ENCODE measurements at regions not wholly inside any gene's neighbourhood (a gene's known extent, or its start where the extent isn't known, plus 50 kb on each side); places are given as distances from the start of the nearest gene placed in this dataset.
"Not testable (repeated sequence)": the region's sequence is repeated elsewhere in the genome, so short reads cannot be mapped to it uniquely, and the experiment has no call there.

DNA sequence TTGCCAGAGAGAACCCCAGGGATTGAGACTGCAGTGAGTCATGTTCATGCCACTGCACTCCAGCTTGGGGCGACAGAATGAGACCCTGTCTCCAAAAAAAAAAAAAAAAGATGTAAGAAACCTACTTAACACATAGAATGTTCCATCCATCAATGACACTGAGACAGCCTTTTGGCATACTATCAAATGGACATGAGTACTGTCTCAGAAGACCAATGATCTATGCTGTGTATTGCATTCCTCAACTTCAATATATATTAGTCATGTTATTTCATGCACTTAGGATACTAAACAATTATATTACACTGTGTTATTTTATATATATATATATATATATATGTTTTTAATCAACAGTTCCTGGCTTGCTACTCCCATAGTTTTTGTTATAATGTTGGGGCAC is 57.1 kb upstream of the ANKH start:
- Histone ChIP-seq H3K4me1 (ENCODE audit: insufficient read depth, low read length, poor library complexity, severe bottlenecking) (no peaks in the 10 kb centered on the region), H3K4me3 (ENCODE audit: low read depth, low read length, poor library complexity, severe bottlenecking) (no peak overlapping the region), H3K9me3 (ENCODE audit: low read depth, low read length, poor library complexity, severe bottlenecking) (no peaks in the 10 kb centered on the region), H3K27ac (ENCODE audit: low read depth, low read length, poor library complexity, severe bottlenecking) (no peak overlapping the region), H3K27me3 (replicated peaks; ENCODE audit: insufficient read depth, low read depth, low read length, poor library complexity) (no peaks in the 10 kb centered on the region), H3K36me3 (ENCODE audit: insufficient read depth, low read length, poor library complexity, severe bottlenecking) (no peaks in the 10 kb centered on the region)
- POLR2A ChIA-PET (ENCODE audit: low non-redundant PET), result no interaction called here
- no TSS peak for BruUV-seq (replicated peaks)
- intact Hi-C loops (cut with micrococcal nuclease; ENCODE audit: unreplicated experiment), result no loop called here
- TF ChIP-seq CTCF (conservative IDR thresholded peaks at IDR 0.05; ENCODE audit: low read depth, low read length), result no peak
- TF ChIP-seq EZH2 (IDR thresholded peaks at IDR 0.05; ENCODE audit: borderline replicate concordance, low read depth, low read length, poor library complexity, severe bottlenecking), result no peak
- CTCF ChIA-PET, result no interaction called here
- DNase-seq (ENCODE audit: low spot score), result no peak

- no TSS peak for BruUV-seq (replicated peaks)
- H3K27ac ChIP-seq (ENCODE audit: low read depth, low read length, poor library complexity, severe bottlenecking), result no peak overlapping the region
- intact Hi-C loops (cut with micrococcal nuclease; ENCODE audit: unreplicated experiment), result no loop called here
- H3K9me3 ChIP-seq (ENCODE audit: low read depth, low read length, poor library complexity, severe bottlenecking), result no peaks in the 10 kb centered on the region
- no peak for DNase-seq (ENCODE audit: low spot score)
- ChIA-PET CTCF (no interaction called here), POLR2A (ENCODE audit: low non-redundant PET) (no interaction called here)
- TF ChIP-seq CTCF (conservative IDR thresholded peaks at IDR 0.05; ENCODE audit: low read depth, low read length) (no peak), EZH2 (IDR thresholded peaks at IDR 0.05; ENCODE audit: borderline replicate concordance, low read depth, low read length, poor library complexity, severe bottlenecking) (no peak)
- no peaks in the 10 kb centered on the region for H3K36me3 ChIP-seq (ENCODE audit: insufficient read depth, low read length, poor library complexity, severe bottlenecking)
- H3K4me3 ChIP-seq (ENCODE audit: low read depth, low read length, poor library complexity, severe bottlenecking), result no peak overlapping the region
- H3K4me1 ChIP-seq (ENCODE audit: insufficient read depth, low read length, poor library complexity, severe bottlenecking), result no peaks in the 10 kb centered on the region
- no peaks in the 10 kb centered on the region for H3K27me3 ChIP-seq (replicated peaks; ENCODE audit: insufficient read depth, low read depth, low read length, poor library complexity)
Measured at GRCh38 chr5:14925326-14925725, 53.7 kb upstream of the ANKH start.

DNA sequence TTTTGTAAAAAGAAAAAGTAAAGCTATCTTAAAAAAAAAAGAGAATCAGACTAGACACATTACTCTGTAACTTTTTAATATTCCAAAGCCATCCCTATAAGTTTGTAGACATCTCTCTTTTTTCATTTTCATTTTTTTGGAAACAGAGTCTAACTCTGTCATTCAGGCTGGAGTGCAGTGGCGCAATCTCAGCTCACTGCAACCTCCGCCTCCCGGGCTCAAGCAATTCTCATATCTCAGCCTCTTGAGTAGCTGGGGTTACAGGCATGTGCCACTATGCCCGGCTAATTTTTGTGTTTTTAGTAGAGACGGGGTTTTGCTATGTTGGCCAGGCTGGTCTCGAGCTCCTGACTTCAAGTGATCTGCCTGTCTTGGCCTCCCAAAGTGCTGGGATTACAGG is 51.4 kb upstream of the ANKH start:
- POLR2A ChIA-PET (ENCODE audit: low non-redundant PET), result interaction anchor here (0.6 kb wide), 1 partner anchor 46 kb away, joined by 3 read pairs; no protein-coding TSS in a partner anchor
- H3K27me3 ChIP-seq (replicated peaks; ENCODE audit: insufficient read depth, low read depth, low read length, poor library complexity); BruUV-seq (replicated peaks); H3K9me3 ChIP-seq (ENCODE audit: low read depth, low read length, poor library complexity, severe bottlenecking); H3K36me3 ChIP-seq (ENCODE audit: insufficient read depth, low read length, poor library complexity, severe bottlenecking); CTCF ChIA-PET; H3K4me1 ChIP-seq (ENCODE audit: insufficient read depth, low read length, poor library complexity, severe bottlenecking); H3K27ac ChIP-seq (ENCODE audit: low read depth, low read length, poor library complexity, severe bottlenecking); DNase-seq (ENCODE audit: low spot score); H3K4me3 ChIP-seq (ENCODE audit: low read depth, low read length, poor library complexity, severe bottlenecking); intact Hi-C loops (cut with micrococcal nuclease; ENCODE audit: unreplicated experiment): not testable (repeated sequence)

DNA sequence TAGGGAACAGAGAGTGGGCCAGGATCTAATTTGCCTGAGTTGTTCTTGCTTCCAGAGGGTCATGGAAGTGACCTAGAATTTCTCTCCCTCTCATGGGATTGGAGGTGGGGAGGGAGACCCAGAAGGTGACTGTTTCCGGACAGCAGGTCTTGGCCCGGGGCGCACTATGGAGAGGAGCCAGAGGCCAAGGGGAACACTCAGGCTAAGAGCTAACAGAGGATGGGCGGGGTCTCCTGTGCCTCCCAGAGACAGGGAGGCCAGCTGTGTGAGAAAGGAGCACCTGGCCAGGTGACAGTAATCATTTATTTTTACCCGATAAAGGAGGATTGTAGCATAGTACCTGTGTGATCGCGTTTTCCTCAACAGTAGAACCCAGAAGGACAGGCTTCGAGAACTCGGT is 50.9 kb upstream of the ANKH start:
- BruUV-seq (replicated peaks), result no TSS peak
- no peak for TF ChIP-seq EZH2 (IDR thresholded peaks at IDR 0.05; ENCODE audit: borderline replicate concordance, low read depth, low read length, poor library complexity, severe bottlenecking)
- no peak for TF ChIP-seq CTCF (conservative IDR thresholded peaks at IDR 0.05; ENCODE audit: low read depth, low read length)

More for the DNA sequence above, 50.9 kb upstream of the ANKH start:
- POLR2A ChIA-PET (ENCODE audit: low non-redundant PET), result no interaction called here
- intact Hi-C loops (cut with micrococcal nuclease; ENCODE audit: unreplicated experiment), result no loop called here
- CTCF ChIA-PET, result no interaction called here
- no peaks in the 10 kb centered on the region for H3K36me3 ChIP-seq (ENCODE audit: insufficient read depth, low read length, poor library complexity, severe bottlenecking)
- H3K4me1 ChIP-seq (ENCODE audit: insufficient read depth, low read length, poor library complexity, severe bottlenecking), result no peaks in the 10 kb centered on the region
- no peaks in the 10 kb centered on the region for H3K27me3 ChIP-seq (replicated peaks; ENCODE audit: insufficient read depth, low read depth, low read length, poor library complexity)
- no peaks in the 10 kb centered on the region for H3K9me3 ChIP-seq (ENCODE audit: low read depth, low read length, poor library complexity, severe bottlenecking)
- no peak overlapping the region for H3K27ac ChIP-seq (ENCODE audit: low read depth, low read length, poor library complexity, severe bottlenecking)
- DNase-seq (ENCODE audit: low spot score), result no peak
- no peak overlapping the region for H3K4me3 ChIP-seq (ENCODE audit: low read depth, low read length, poor library complexity, severe bottlenecking)
